MV-4-11 (cell line): ENCODE measurements at regions not wholly inside any gene's neighbourhood (a gene's known extent, or its start where the extent isn't known, plus 50 kb on each side); places are given as distances from the start of the nearest gene placed in this dataset.
"Not testable (repeated sequence)": the region's sequence is repeated elsewhere in the genome, so short reads cannot be mapped to it uniquely, and the experiment has no call there.

ENCODE experiments used
- DNase-seq: peaks from one replicate; lab custom pipeline; 2025; lab: John Stamatoyannopoulos, UW

DNA sequence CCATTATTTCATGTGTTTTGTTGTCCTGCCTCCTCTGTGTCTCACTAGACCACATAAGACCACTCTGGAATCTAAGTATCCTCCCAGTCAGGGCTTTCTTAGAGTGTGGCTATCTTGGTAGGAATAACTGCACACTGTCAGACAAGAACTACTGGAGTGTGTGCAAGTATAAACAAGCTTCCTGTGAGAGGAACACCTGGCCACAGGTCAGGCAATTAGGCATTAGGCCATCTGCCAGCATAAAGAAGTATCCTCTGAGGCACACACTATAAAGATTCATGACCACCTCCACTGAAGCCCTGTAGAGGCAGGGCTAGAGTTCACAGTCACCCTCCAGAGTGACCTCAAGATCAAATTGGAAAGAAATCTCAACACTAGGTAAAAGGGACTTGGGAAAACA lies 507.0 kb upstream of the PABPC4L start:
- DNase-seq = no peak

DNA sequence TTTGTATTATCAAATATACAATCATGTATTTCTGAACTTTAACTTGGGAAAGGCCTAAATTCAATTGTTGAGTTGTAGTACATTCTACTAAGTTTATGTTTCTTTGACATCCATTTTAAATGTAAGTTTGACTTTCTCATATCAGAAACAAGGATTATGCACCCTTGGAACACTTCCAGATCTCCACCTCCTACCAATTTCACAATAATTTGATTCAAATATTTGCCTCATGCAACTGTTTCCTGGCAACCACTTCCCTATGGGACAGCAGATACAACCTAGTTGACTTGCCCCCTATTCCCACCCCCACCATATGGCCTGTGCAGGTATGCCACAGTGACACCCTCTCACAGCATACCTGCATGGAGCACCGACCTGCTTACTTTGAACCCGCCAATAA lies 506.4 kb upstream of the PABPC4L start:
- DNase-seq = no peak

DNA sequence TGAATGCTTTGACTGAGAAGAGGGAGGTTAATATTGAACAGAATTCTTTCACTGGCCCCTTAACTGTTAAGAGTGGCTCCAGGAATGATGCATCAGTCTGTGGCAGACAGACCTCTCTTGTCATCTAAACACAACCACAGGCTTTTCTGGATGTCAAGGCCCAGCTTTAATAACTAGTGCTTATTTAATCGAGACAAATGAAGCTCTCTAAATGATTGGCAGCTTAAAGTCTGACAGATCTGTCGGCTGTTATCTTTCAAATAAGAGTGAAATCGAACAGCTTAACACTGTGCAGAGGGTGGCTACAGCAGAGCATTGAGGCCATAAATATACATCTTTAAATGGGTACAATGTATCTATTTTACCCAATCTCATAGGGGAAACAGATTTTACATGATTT lies 500.8 kb upstream of the PABPC4L start:
- DNase-seq = no peak

DNA sequence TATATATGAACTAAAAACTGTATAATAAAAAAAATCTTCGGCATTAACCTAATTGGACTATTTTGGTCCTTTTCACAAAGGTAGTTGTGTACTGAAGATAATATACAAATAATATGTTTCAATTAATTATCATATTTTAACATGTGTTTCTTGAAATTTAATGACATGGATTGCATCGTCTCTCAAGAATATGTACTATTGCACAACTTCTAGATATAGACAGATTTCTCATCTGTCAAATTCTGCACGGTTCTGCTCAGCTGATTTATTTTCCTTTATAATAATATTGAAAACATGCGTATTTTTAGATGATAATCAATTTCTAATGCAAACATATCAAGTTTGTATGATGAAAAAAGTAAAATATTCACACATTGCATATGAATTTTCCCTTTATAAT lies 498.7 kb upstream of the PABPC4L start:
- no peak for DNase-seq

DNA sequence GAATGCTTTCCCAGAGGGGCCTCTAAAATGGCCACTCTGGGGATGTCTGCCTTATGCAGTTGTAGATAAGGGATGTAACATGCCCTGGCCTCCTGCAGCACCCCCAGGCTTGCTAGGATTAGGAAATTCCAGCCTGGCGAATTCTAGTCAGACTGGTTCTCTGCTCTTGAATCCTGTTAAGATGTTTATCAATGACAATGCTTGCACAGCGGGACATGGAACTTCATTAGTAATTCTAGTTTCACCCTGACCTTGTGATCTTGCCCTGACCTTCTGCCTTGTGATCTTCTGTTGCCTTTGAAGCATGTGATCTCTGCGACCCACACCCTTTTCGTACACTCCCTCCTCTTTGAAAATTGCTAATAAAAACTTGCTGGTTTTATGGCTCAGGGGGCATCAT lies 497.2 kb upstream of the PABPC4L start:
- DNase-seq = not testable (repeated sequence)

DNA sequence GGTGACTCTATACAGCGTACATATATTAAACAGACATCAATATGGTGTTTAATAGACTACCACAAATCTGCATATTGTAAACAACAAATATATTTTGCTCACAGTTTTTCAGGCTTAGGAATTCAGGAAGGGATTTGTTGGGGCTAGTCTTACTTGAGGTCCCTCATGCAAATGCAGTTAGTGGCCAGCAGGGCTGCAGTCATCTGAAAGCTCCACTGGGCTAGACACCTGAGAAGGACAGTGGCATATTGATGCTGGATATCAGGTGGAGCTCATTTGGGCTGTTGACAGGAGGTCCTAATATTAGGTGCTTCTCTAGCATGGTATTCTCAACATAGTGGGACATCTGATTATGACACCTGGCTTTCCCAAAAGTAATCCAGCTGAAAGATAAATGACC lies 493.8 kb upstream of the PABPC4L start:
- no peak for DNase-seq

DNA sequence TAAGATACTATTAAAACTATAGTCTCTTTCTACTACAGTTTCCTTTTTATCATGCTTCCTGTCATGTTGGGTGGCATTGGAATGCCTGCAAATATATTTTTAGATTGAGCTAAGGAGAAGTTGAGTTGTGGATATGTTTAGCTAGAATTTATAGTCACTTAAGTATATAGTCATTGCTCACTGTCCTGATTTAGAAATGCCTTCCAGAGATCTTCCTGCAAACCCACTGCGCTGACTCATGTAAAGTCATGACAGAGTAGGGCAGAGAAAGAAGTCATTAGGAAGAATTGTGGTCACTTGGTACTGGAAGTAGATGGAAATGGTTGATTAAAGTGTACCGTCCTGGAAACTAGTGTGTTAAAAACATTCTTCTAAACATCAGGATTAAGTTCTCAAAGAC lies 490.3 kb upstream of the PABPC4L start:
- DNase-seq = no peak

DNA sequence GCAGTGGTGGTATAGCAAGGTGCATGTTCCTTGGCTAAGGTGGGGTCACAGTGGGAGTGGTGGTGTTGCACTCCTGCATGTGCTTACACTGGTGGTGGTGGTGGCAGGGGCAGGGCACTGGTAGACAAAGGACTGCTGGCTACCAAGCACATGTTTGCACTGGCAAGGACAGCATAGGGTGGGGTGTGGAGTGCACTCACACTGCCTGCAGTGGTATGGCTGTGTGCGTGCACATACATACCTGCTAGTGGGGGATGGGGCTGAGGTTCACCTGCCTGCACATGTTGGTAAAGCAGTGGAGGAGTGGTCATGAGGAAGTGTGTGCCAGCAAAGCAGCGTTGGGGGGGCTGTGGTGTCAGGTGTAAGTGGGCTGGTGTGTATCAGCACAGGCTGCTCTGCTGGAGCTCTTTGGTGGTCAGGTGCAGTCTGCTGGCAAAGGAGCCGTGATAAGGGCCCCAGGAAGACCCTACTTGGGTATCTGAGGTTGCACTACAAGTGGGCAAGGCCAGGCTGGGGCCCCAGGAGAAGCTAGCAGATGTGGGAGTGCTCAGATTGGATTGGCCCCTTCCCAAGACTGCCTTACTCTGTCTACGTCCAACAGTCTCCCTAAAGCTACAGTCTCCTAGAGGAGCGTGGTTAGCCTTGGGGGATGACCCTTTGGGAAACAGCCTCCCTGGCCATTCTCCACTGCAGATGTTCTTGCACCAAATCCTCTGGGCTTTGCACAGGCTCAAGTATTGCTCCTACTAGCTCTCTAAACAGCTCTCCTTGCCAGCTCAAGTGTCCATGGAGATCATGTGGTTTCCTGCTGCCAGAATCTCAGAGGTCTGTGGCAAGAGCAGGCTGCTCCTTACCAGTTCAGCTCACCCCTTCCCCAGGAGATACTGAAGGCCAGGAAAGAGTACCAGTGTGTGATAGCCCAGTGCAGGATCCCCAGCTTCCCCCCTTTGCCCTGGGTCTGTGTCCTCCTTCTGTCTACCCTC lies 486.3 kb upstream of the PABPC4L start:
- no peak for DNase-seq

DNA sequence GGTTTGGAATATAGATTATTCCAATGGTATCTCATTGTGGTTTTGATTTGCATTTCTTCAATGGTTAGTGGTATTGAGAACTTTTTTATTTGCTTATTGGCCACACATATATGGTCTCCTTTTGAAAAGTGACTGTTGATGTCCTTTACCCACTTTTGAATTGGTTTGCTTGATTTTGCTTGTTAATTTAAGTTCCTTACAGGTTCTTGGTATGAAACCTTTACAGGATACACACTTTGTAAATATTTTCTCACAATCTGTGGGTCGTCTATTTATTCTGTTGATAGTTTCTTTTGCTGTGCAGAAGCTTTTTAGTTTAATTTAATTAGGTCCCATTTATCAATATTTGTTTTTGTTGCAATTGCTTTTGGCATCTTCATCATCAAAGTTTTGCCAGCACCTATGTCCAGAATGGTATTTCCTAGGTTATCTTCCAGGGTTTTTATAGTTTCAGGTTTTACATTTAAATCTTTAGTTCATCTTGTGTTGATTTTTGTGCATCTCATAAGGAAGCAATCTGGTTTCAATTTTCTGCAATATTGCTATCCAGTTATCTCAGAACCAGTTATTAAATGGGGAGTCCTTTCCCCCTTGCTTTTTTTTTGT lies 475.7 kb upstream of the PABPC4L start:
- no peak for DNase-seq

DNA sequence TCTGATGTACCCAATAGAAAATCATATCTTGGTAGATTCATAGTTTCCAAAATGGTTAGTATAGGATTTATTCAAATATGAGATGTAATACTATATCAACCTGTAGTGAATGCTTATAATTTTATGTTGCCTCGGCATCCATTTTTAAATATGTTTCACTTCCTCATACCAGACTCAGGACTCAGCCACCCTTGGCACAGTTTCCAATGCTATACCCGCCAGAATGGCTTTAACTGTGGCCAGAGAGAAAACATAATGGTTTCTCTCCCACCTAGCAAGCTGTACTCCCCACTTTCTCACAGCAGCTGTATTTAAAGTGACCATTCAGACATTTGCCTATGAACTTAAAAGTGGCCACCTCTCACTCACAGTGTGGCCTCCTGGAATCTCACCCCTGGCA lies 466.6 kb upstream of the PABPC4L start:
- DNase-seq = peak; percentile 64

DNA sequence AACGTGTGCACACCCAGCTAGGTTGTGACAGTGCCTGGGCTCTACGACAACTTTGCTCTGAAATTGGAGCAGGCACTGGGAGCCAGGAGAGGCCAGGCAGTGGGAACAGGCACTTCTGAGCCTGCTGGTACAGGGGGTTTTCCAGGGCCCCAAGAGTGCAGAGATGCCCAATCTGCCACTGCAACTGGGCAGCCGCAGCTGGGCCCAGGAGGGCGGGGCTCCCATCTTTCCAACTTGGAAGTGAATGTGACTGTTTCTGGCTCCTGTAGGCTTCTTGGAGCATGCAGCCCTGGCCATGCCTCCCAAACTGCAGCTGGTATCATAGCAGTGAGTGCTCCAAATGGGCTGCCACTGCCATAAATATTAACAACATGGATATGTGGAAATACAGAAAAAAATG lies 465.1 kb upstream of the PABPC4L start:
- no peak for DNase-seq

DNA sequence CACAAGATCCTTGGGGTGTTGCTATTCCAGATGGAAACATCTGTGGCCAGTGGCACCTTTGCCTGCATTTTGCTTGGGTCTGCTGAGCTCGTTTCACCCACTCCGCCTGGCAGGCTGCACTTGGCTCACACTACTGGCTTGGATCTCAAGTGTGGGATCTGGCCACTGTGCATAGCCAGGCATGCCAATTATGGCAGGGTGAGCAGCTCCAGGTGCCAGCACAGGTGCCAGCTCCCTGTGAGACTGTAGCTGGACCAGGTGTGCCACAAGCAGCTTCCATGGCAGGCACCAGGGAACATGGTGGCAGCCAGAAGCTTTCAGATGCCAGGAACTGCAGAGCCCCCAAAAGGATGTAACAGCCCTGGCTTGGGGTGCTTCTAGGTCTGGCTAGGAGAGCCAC lies 463.8 kb upstream of the PABPC4L start:
- no peak for DNase-seq

DNA sequence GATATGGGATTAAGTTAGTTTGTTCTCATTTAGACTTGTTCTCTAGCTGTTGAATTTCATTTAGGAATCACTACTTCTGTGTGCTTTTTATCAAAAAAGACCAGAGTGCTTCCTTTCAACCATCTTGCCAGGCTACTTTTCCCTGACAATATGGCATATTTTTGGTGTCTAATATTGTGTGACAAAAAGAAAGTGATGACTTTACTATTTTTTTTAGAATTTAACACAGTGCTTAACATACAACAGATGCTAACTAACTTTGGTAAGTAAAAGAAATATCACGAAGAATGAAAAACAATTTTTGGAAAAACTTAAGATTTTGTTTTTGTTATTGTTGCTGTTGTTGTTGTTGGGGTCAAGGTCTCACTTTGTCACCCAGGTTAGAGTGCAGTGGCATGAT lies 462.2 kb upstream of the PABPC4L start:
- DNase-seq = no peak

DNA sequence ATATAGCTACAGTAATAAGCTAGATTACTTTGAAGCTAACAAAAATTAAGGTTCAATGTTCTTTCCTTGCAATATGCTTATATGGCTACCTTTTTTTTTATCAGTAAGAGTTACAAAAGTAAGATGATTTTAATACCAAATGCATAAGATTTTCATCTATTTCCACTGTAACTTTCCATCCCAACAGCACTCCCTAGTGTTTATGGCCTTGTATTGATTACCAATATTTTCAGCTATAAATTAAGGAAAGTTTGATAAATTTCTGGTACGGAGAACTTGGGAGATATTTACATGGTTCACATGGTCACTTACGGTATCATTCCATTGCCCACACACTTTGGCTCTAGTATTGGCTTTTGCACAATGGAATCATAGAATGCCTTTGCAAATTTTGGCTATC lies 448.9 kb upstream of the PABPC4L start:
- DNase-seq = no peak

DNA sequence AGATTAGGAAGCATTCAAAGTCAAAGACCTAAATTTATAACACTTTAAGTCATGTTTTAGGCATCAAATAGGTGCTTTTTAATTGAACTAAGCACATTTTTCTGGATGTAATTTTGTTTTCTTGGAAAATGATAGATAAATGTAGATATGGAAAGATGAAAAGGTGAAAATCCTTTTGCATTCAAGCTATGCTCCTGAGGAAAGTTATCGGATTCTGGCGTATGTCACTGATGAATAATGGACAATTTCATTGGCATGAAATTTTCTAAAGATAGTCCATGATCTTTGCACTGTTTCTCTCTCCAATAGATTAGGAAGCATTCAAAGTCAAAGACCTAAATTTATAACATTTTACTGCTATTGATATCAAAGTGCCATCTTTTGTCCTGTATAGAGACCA lies 444.2 kb upstream of the PABPC4L start:
- DNase-seq = no peak

DNA sequence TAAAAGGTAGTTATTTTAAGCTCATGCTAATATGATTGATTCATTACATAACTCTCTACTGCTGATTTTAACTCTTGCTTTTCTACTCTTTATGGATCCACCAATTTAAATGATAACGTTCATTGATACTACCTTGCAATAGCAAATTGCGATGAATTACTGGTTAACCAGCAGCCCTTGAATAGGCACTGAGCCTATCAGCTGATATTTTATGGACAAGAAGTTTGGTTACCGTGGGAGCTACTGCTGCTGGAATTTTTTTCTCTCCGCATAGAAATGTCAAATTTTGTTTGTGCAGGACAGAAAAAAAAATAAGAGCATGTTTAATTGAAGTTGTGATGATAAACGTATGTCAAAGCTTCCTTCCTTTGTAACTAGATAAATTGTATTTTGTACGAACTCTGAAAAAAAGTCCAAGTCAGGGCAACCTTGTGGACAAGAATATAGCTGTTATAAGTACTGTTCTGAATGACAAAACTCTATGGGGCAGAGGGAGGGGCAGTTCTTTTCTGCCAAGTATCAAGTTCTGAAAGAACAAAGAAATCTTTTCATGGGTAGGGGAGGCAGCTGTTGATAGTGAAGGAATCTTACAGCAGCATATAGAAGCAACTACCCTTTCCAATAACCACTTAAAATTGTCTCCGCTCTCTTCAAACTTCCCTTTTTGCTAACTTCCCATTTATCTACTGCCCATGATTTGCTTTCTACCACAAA lies 434.9 kb upstream of the PABPC4L start:
- peak; percentile 45 for DNase-seq

DNA sequence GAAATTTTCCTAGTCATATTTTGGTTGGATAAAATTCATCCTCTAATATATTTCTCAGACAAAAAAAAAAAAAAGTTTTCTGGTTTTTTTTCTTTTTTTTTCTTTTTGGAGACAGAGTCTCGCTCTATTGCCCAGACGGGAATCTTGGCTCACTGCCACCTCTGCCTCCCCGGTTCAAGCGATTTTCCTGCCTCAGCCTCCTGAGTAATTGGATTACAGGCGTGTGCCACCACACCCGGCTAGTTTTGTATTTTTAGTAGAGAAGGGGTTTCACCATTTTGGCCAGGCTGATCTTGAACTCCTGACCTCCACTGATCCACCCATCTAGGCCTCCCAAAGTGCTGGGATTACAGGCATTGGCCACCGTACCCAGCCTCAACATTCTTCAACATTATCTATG lies 432.7 kb upstream of the PABPC4L start:
- DNase-seq = no peak

DNA sequence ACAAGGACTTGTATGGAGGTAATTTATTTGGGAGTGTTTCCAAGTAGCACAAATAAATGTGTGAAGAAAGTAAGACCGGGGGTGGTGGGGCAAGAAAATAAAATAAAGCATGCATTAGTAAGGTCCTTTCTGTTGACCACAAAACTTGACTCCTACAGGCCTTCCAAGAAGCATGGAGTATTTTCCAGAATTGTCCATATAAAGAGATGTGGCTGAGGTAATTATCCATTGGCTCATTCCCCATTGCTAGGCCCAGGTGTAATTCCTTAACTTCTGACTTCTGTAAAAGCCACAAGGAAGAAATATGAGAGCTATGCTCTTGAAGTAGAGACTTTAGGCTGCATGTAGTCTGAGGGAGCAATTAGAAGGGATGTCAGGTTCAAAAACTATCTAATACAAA lies 430.5 kb upstream of the PABPC4L start:
- DNase-seq = no peak

DNA sequence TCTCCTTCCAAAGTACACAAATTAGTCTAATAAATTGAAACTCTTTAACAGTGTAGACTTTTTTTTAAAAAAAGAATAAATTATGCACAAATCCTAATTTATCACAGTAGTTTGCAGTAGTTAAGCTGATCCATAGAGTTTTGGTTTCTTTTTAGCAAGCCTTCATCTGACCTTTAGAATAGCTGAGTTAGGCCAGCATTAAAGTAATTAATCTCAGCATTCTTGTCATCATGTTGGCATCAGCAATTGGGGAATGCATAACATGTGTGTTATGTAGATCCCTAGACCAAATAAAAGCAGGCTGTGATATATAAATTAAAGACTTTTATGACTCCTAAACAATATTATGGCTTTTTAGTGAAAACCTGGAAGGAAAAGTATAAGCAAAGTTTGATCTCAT lies 426.5 kb upstream of the PABPC4L start:
- DNase-seq = no peak

DNA sequence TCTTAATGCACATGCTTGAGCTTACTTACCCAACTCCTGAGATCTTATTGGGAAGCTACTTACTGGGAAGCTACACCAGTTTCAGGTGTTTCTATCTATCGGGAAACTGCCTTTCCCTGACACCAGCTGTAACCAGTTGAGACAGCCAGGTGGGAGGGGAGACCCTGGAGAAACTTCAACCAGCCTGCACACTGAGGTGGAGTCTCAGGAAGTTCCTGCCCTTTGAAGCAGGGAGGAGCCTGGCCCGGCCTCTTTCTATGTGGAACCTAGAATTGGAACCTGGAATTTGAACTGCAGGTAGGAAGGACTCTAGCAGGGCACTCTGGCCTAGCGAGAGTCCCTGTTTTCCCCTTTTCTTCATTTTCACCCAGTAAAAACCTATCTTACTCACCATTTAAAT lies 425.8 kb upstream of the PABPC4L start:
- DNase-seq = no peak

DNA sequence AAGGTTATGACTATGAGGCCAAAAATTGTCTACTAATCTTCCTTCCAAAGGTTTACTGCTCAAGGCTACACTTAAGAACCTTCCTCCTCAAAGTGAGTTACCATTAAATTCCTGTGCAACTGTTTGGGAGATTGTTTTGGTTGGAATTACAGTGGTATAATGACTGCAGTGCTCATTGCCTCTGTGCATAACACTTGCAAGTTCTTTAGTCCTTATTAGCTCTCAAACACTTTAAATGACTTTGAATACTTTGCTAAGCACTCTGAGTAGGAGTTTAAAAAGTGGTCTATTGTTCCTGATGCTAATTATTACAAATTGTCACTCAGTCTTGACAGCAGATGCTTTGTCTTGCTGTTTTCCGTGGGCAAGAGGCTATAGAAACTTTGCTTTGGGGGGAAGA lies 422.8 kb upstream of the PABPC4L start:
- no peak for DNase-seq

DNA sequence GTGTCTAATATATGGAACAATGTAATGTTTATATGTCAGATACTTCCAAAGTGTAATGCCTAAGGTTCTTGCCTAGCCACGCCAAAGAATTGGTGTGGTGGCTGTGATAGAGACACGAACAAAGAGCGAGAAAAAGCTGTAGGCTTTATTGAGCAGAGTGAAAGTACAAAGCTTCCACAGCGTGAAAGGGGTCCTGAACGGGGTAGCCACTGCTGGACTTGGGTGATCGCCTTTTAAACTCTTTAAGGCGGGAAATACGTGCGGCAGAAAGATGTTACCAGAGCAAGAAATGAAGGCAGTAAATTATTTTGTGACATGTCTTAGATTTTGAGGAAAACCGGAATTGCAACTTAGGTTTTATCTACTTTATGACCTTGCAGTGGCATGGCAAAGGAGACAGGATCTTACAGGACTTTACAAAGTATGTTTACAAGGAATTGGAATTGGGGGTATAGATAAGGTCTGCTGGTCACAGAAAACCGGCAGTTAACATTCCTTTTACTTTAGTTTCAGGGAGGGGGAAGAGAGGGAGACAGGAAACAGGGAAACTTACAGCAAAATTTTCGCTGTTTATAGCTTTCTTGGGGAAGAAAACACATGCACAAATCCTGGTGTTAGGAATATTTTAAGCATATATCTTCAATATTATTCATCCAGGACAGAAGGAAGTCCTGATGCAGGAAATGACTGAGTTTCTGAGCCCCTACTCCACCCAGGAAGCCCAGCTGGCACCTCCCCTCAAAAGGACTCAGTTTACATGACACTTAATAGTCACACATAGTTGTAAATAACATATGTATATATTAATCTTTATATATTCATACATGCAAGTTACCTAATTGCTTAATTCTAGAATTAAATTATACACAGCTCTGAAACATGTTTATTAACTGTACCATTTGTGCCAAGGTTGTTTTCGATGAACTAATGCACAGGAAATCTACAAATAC lies 421.3 kb upstream of the PABPC4L start:
- DNase-seq = not testable (repeated sequence)
